ENCODE measurements at regions not wholly inside any gene's neighbourhood (a gene's known extent, or its start where the extent isn't known, plus 50 kb on each side); places are given as distances from the start of the nearest gene placed in this dataset.
"Not testable (repeated sequence)": the region's sequence is repeated elsewhere in the genome, so short reads cannot be mapped to it uniquely, and the experiment has no call there.

DNA sequence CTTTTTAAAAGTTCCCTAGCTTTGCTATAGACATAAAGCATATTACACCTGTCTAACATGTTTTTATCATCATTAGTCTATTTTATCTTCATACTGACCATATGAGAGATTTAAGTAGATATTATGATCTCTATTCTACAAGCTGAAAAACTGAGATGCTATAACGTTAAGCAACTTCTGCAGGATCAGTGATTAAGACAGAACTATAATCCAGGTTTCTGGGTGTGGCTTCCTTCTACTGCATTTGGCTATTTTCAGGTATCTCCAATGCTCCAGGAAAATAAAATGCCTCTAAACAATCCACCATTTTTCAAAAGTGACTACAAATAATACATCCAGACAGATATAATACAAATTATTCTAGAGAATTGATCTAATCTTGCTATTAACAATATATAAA is 53.4 kb downstream of the RGS2 start:
- DNase-seq, result no peak

DNA sequence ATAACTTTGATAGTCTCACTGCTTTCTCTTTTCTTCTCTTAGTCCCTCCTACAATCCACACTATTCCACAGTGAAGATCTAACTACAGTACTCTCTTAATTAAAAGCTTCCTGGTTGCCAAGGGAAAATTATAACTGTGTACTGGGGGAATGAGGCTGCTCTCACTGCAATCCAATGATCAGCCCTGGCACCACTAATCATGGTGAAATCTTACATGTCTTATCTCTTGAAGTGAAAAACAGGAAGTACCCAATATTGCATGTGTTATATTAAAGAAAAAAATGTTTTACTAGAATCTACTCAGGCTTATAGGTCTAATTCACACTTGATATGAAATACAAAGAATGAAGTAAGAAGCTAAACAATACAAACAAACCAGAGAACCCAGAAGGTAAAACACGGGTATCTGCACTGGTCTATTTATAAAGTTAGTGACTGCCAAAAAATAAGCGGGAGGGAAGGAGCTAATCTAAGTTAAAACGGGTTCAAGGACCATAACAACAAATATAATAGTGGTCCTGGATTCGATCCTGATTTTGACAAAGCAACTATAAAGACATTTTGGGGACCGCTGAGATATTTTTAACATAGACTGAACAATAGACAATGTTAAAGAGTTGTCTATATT is 57.5 kb downstream of the RGS2 start:
- DNase-seq (no peak), ATAC-seq (no peak)

More for the DNA sequence above, 53.4 kb downstream of the RGS2 start:
- no peak for ATAC-seq

DNA sequence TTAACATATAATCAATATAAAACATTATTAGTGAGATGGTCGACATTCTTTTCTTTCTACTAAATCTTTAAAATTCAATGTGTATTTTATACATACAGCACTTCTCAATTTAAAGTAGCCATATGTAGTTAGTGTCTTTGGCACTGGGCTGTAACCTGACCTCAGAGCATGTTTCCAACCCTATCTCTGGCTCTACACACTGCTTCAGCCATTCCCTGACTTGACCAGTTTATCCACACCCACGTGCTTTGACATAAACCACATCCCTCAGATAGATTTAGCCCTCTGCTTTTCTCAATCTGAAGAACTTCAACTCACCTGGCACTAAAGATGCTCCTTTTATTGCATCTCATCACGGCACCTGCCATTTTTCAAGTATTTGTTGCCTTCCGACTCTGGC is 58.3 kb downstream of the RGS2 start:
- ATAC-seq (no peak), DNase-seq (no peak)

DNA sequence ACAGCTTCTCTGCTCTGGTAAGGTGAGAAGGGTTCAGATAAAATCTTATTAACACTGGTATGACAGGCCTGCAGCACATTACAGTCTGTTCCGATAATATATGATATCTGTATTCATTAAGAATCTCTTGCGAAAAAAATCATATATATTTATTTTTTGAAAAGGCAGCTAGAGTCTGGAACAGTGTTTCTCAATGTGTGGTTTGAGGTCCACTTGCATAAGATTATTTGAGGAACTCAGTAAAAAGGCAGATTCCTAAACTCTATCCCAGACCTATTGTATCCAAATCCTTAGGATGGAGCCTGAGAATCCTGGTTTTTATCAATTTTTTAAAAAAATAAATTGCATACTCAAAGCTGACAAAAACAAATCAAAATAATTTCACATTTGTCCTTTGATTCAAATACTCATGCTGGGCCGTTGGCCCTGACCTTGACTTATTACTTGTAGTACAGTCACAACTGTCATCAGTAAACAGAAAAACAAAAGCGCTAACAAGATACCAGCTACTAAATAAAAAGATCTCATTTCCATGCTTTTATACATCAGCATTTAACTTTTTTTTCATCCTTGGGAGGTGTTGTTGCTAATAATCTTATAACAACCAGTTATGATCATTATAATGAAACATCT is 60.6 kb downstream of the RGS2 start:
- DNase-seq, result no peak
- no peak for ATAC-seq

DNA sequence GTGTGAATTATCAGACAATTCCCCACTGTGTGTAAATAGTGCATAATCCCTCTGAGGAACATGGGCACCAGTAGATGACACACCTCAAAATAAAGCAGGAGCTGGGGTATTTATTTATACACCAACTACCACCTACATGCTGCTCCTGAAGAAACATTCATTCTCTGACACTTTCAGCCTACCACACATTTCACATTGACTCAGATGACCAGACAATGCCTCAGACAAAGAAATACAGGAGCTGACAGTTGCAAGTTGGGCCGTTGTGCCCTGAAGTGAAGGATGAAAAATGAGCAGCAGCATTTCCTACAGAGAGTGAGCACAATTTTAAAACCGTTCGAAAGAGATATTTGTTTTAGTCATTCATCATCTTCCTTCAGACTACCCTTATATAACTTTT is 63.2 kb downstream of the RGS2 start:
- DNase-seq (no peak), ATAC-seq (no peak)

DNA sequence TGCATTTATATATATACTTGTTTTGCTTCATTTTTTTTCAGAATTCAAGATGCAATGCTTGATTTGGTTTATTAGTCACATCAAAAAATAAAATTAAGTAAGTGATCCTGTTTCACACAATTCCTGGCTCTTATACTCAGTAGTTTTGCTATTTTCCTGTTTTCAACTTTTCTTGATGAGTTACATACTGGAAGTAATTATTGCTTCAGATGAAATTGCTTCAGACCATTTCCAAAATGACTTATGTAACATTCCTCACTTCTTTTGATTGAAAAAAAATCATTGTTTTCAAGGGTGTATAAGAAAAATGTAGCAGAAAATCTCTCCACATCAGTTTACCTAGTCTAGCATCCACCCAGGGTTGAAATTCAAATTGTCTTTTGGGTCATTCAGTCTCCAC is 65.0 kb downstream of the RGS2 start:
- ATAC-seq (no peak), DNase-seq (no peak)

DNA sequence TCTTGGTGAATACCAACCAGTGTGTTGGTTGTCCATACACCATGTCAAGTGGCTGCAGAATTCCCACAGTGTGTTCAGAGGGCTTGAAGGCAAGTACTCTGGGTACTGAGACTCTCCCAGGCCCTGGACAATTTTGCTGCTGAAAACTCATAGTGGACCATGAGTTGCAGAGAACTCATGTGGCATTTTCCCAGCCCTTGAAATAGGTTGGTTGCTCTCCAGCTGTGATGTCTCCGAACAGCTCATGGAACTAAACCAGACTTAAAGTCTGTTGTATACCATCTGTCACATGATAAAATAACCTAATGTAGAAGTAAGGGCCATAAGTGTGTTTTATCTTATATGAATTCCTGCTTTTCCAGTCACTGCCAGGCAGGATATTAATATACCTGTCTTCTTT is 67.8 kb downstream of the RGS2 start:
- no peak for DNase-seq
- no peak for ATAC-seq

DNA sequence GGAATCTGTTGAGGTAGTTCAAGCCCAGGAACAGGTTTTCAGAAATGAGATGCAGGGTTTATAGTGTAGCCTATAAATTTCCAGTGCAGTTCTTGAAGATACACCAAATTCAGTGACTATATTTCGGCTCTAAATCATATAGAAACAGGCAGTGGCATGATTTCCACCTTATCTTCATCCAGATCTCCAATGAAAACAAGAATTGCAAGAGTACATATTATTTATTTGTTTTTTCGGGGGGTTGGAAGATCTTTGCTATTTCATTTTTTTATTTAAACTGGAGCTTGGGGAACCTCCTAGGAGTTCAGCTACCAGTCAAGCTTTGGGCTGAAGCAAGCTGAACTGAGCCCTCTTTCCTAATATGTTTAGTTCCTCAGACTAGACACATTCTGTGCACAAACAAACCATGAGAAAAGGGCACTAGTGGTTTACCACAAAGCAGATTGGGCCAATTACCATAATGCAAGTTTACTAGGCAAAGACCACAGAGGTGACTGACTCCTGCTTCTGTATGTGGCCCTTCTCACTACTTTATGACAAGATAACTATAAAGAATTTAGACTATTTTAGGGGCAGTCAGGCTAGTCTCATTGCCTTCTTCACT is 68.5 kb downstream of the RGS2 start:
- DNase-seq, result no peak
- no peak for ATAC-seq

DNA sequence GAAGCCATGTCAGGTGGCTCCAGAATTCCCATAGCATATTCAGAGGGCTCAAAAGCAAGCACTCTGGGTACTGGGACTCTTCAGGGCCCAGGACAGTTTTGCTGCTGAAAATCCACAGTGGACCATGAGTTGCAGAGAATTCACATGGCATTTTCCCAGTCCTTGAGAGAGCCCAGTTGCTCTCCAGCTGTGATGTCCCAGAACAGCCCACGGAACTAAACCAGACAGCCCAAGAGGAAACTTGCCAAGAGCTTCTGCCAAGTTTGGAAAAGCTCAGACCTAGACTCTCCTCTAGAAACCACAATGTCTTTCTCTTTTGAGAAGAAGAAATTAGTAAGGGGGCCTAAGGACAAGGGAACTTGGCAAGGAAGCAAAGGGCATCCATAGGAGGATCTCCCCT is 69.4 kb downstream of the RGS2 start:
- DNase-seq (no peak), ATAC-seq (no peak)

DNA sequence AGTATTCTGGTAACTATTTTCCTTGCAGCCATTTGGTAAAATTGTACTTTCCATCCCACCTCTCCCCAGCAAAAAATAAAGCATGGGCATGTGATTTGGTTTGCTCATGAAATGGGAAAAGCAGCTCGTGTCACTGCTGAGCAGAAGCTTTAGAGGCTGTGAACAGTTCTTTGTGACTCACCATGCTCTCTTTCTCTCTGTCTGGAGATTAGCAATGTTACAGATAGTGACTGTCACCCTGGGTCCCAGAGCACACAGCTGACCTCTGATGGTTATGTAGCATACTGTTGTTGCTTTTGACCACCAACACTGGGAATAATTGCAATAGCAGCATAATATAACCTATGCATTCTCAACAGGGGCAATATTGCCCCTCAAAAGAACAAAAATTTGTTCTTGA is 70.6 kb downstream of the RGS2 start:
- ATAC-seq, result no peak

DNA sequence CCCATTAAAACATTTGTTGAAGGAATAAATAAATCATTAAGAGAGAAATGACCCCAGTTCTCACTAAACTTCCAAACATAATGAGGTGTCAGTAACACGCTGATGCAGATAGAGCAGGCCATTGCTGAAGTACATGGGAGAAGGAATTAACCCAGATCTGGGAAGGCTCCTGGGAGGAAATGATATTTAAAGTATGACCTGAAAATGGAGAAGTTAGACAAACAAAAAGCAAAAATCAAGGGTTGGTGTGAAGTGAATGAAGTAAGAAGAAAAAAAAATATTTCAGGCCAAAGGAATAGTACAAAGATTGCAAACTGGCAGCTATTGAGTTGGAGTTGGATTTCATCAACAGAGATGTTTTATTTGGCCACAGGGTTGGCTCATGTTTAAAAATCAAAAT is 71.4 kb downstream of the RGS2 start:
- ATAC-seq, result no peak
- no peak for DNase-seq

More for the DNA sequence above, 70.6 kb downstream of the RGS2 start:
- no peak for DNase-seq

DNA sequence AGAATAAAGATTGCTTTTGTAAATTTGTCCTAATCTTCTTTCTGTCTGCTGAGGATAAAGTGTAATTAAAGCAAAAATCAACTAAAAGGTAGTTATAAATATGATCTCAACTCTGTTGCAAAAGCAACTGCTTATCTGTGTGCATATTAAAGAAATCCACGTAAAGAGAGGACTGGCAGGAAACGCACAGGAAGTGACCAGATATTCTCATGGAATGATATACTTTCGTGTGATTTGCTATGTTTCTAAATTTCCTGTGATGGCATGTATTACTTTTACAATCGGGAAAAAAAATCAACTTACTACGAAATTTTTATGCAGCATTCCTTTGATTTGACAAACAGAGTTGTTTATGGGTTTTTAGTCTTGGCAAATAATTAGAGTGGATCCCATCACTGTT is 75.4 kb downstream of the RGS2 start:
- no peak for DNase-seq
- no peak for ATAC-seq

DNA sequence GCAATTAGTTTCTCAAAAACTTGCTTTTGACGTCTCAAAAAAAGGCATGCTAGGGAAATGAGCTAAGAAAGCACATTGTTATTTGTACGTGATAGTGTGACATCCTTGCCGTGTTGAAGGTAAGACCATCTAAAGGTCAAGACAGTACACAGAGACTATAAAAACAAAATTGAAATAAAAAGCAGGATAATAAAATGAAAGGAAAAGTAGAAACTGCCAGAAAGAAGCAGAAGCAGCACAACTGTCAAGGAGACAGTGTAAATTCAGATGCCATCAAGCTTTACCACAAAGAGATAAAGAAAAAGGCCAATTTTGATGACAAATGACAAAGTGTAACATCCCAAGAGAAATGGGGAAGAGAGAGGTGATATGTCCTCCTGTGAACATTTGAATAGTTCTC is 76.5 kb downstream of the RGS2 start:
- peak; percentile 43 for ATAC-seq
- not testable (repeated sequence) for DNase-seq

DNA sequence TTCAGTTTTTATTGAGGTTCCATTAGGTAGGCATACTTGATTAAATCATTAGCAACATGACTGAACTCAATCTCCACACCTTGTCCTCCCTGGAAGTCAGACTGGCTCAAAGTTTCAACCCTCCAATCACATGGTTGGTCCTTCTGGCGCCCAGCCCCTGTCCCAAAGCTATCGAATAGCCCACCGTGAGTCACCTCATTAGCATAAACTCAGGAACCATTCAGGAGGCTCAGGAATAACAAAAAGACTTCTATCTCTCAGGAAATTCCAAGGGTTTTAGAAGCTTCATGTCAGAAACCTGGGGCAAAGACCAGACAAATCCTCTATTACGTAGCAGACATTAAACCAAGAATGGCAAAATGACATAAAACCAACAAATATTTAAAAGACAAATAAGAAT is 78.6 kb downstream of the RGS2 start:
- DNase-seq (no peak), ATAC-seq (no peak)

DNA sequence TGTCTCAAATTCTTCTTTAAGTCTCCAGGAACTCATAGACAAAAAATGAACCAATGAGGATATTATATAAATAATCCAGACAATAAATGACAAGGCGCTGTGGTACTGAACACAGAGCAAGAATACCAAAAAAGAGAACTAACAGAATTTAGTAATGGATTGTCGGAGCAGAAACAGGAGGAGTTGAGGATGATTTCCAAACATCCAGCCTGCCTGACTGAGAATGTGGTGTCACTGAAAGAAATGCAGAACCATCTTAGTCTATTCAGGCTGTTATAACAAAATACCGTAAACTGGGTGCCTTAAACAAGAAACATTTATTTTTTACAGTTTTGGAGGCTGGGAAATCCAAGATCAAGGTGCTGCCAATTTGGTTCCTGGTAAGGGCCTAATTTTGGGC is 79.7 kb downstream of the RGS2 start:
- DNase-seq, result no peak
- ATAC-seq, result no peak

DNA sequence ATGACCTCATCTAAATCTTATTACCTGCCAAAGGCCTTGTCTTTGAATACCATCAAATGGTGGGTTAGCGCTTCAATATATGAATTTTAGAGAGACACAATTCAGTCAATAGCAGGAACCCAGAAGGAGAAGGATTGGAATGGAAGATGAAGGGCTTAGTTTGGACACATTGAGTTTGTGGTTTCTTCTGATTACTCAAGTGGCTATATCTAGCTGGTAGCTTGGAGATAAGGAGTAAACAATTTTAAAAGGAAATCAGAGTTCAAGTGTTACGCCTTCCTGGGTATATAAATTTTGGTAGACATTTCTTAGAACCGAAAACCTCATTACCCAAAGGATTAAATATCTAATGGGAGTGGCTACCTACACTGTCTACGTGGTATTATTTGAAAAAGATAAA is 80.2 kb downstream of the RGS2 start:
- no peak for ATAC-seq
- DNase-seq, result no peak

DNA sequence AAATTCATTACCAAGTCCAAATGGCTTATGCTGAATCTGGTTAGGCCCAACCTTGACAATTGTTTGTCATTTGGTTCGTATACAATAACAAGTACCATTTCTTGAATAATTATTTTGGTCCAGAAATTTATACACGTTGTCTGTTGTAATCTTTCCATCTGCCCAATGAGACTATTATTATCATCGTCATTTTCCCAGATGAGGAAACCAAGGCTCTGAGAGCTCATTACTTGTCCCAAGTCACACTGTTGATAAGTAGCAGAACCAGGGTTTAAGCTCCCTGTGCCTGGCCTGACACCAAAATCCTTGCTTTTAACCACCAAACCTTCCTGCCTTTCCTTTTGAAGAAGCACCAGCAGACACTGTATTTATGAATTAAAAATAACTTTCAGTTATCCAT is 81.3 kb downstream of the RGS2 start:
- ATAC-seq (no peak), DNase-seq (no peak)

DNA sequence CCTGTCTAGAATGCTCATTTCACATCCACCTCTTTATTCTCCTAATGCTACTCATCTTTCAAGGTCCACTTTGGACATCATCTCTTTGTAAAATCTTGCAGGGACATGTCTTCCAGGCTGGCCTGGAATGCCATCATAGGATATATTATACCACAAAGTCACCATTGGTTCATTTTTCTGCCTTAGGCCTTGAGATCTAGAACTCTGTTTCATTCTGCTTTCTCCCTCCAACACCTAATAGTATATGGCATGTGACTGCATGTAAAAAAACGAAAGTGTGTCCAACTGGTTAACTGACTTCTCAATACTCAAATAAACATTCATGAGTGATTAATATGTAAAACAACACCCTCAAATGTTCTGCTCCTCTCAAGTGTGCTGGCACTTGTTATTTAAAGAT is 84.1 kb downstream of the RGS2 start:
- no peak for ATAC-seq
- DNase-seq, result no peak

DNA sequence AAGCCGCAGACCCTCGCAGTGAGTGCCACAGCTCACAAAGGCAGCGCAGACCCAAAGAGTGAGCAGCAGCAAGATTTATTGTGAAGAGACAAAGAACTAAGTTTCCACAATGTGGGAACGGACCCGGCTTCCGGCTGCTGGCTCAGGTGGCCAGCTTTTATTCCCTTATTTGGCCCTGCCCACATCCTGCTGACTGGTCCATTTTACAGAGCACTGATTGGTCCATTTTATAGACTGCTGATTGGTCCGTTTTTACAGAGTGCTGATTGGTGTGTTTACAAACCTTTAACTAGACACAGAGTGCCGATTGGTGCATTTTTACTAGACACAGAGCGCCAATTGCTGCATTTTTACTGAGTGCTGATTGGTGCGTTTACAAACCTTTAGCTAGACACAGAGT is 86.6 kb downstream of the RGS2 start:
- not testable (repeated sequence) for ATAC-seq

DNA sequence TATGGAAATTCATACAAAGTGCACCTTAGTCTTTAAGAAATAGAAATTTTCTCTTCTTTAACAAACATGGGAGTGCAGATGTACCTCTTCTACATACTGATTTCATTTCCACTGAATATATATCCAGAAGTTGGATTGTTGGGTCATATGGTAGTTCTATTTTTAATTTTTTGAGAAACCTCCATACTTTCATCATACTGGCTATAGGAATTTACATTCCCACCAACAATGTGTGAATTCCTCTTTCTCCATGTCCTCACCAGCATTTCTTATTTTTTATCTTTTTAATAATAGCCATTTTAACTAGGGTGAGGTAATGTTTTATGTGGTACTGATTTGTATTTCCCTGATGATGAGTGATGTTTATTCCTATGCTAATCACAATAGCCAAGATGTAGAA is 87.5 kb downstream of the RGS2 start:
- ATAC-seq (no peak), DNase-seq (no peak)

More for the DNA sequence above, 86.6 kb downstream of the RGS2 start:
- not testable (repeated sequence) for DNase-seq

DNA sequence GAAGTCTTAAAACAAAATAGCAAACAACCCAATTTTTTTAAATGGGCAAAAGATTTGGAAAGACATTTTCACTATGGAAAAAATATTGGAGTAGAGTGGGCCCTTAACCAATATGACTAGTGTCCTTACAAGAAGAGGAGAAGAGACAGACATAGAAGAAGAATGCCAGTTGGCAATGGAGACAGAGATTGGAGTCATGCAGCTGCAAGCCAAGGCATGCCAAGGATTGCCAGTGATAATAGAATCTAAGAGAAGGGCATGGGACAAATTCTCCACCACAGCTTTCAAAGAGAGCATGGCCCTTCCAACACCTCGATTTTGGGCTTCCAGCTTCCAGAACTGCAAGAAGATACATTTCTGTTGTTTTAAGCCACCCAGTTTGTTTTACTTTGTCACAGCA is 92.7 kb downstream of the RGS2 start:
- DNase-seq, result no peak
- no peak for ATAC-seq

DNA sequence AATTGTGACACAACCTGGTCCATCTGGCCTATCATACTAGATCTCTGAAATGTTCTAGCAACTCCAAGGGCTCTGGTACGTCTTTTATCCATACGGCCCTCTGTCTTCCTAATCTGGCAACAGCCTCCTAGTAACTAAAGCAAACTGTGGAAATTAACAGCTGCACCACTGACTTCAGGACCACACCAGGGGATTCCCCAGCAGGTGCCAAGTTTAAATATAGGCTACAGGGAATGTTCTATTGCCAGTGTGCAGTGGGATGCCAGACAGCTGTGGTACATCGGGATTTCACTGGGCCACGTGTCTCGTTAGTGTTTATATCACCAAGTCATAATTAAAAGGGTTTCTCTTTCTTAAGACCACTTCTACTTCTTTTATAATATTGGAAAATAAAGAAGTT is 94.3 kb downstream of the RGS2 start:
- DNase-seq (no peak), ATAC-seq (no peak)

DNA sequence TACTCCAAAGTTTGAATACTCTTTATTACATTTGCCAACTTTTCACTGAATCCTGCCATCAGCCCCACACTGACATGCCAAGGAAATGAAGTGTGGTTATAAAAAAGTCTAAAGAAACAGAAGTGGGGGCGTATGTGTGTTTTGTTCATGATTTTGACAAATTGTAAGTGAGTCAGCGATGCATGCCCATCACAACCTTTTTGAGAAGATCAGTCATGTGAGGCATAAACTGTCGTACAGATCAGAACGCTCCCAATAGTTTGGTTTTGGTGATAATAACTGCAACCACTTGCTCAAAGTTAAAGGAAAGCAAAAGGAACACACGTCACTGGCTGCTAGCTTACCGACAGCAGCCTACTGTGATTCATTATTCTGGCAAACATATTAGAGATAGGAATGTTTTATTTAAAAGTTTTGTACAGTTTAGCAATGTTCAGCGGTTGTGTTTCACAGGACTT is 95.6 kb downstream of the RGS2 start:
- ATAC-seq (peak; percentile 76), DNase-seq (no peak)

DNA sequence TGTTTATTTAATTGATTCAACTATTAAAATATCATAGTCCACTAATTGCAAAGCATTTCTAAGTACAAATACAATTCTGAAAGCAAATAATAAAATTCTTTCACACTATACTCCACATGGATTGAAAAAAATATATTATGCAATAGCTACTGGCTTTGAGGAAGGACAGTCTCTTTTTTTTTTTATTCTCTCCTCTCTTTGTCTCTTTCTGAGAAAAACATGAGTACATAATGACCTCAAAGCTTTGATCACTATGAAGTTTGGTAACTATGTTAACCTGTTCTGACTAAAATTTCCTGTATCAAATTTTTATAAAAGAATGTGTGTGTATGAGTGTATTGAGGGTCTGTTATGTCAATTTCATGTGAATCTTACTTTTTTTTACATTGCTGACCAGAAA is 96.2 kb downstream of the RGS2 start:
- ATAC-seq (no peak), DNase-seq (no peak)
